Neural cell (in vitro differentiated cells): ENCODE measurements at regions not wholly inside any gene's neighbourhood (a gene's known extent, or its start where the extent isn't known, plus 50 kb on each side); places are given as distances from the start of the nearest gene placed in this dataset.

Source experiments
- H2AFZ ChIP-seq: fragments of 200-600, 300-800 bp; sonication (generic), shearing (Covaris generic); 2 replicates; pipeline ENCODE4 v1.6.0; 2014; ENCODE audit warnings: low read depth, mild to moderate bottlenecking, antibody characterized with exemption, low read length, moderate library complexity
- H3F3A ChIP-seq: fragments of 200-600 bp; shearing (Covaris generic); 2 replicates; pipeline ENCODE4 v1.6.1; 2016; ENCODE audit warnings: mild to moderate bottlenecking, moderate library complexity, mixed read lengths, antibody characterized with exemption, low read length; ENCODE audit not compliant: insufficient read depth, poor library complexity, severe bottlenecking
- H3K27ac ChIP-seq: fragments of 200-600, 300-800 bp; sonication (generic), shearing (Covaris generic); 2 replicates; pipeline ENCODE4 v1.5.1; 2014; ENCODE audit warnings: mild to moderate bottlenecking, low read length, moderate library complexity
- H3K27me3 ChIP-seq: fragments of 300-800, 200-600 bp; sonication (generic), shearing (Covaris generic); 2 replicates; pipeline ENCODE4 v1.6.0; 2014; ENCODE audit warnings: mild to moderate bottlenecking, low read depth, low read length, moderate library complexity; ENCODE audit not compliant: insufficient read depth
- H3K36me3 ChIP-seq: fragments of 300-800, 200-600 bp; sonication (generic), shearing (Covaris generic); 2 replicates; pipeline ENCODE4 v1.5.1; 2014; ENCODE audit warnings: mild to moderate bottlenecking, antibody characterized with exemption, low read length, moderate library complexity; ENCODE audit not compliant: insufficient read depth
- H3K4me2 ChIP-seq: fragments of 300-800, 200-600 bp; sonication (generic), shearing (Covaris generic); 2 replicates; pipeline ENCODE4 v1.6.0; 2014; ENCODE audit warnings: mild to moderate bottlenecking, low read length
- H3K4me3 ChIP-seq: fragments of 300-800, 200-600 bp; sonication (generic), shearing (Covaris generic); 2 replicates; pipeline ENCODE4 v1.5.1; 2014; ENCODE audit warnings: mild to moderate bottlenecking, low read length, moderate library complexity
- H3K79me2 ChIP-seq: fragments of 200-600 bp; shearing (Covaris generic); replicated peaks from 2 replicates; pipeline ENCODE4 v1.6.0; 2014; ENCODE audit warnings: mild to moderate bottlenecking, low read length, moderate library complexity; ENCODE audit not compliant: insufficient read depth
- H3K9ac ChIP-seq: fragments of 300-800, 200-600 bp; sonication (generic), shearing (Covaris generic); 2 replicates; pipeline ENCODE4 v1.6.1; 2016; ENCODE audit warnings: mild to moderate bottlenecking, low read length, mixed read lengths
- H3K9me2 ChIP-seq: fragments of 200-600 bp; shearing (Covaris generic); 2 replicates; pipeline ENCODE4 v1.6.1; 2016; ENCODE audit warnings: mild to moderate bottlenecking, low read length, mixed read lengths; ENCODE audit not compliant: insufficient read depth
- H3K9me3 ChIP-seq: fragments of 200-600, 300-800 bp; sonication (generic), shearing (Covaris generic); 2 replicates; pipeline ENCODE4 v1.6.1; 2016; ENCODE audit warnings: mild to moderate bottlenecking, mixed run types, low read length, moderate library complexity, mixed read lengths
- H4K20me1 ChIP-seq: fragments of 200-600 bp; shearing (Covaris generic); 2 replicates; pipeline ENCODE4 v1.6.1; 2016; ENCODE audit warnings: mild to moderate bottlenecking, mixed run types; ENCODE audit not compliant: insufficient read depth
- CTCF ChIP-seq: fragments of 450-650 bp; IDR thresholded peaks from 2 replicates; pipeline ENCODE4 v1.5.1; 2014; ENCODE audit warnings: antibody characterized with exemption, mild to moderate bottlenecking, moderate library complexity; ENCODE audit not compliant: poor library complexity, severe bottlenecking
- EP300 ChIP-seq: fragments of 450-650 bp; conservative IDR thresholded peaks from 2 replicates; pipeline ENCODE4 v1.6.1; 2014; ENCODE audit warnings: antibody characterized with exemption, mild to moderate bottlenecking, moderate library complexity; ENCODE audit not compliant: poor library complexity, severe bottlenecking
- EZH2 ChIP-seq: fragments of 200-600, 300-800 bp; shearing (Covaris generic), sonication (generic); IDR thresholded peaks from 2 replicates; pipeline ENCODE4 v1.6.1; 2014; ENCODE audit warnings: antibody characterized with exemption, low read length, borderline replicate concordance, mild to moderate bottlenecking; ENCODE audit not compliant: insufficient read depth, poor library complexity, severe bottlenecking
- MXI1 ChIP-seq: fragments of 450-650 bp; conservative IDR thresholded peaks from 2 replicates; pipeline ENCODE4 v1.6.1; 2014; ENCODE audit warnings: antibody characterized with exemption, mild to moderate bottlenecking; ENCODE audit not compliant: poor library complexity, severe bottlenecking
- POLR2AphosphoS5 ChIP-seq: IDR thresholded peaks from 2 replicates; pipeline ENCODE4 v1.6.1; 2012
- RAD21 ChIP-seq: fragments of 450-650 bp; conservative IDR thresholded peaks from 2 replicates; pipeline ENCODE4 v1.6.1; 2014; ENCODE audit warnings: antibody characterized with exemption, mild to moderate bottlenecking, moderate library complexity
- REST ChIP-seq: IDR thresholded peaks from 2 replicates; pipeline ENCODE4 v1.6.1; 2012; ENCODE audit warnings: borderline replicate concordance
- SMC3 ChIP-seq: fragments of 450-650 bp; conservative IDR thresholded peaks from 2 replicates; pipeline ENCODE4 v1.6.1; 2014; ENCODE audit warnings: antibody characterized with exemption, mild to moderate bottlenecking, moderate library complexity; ENCODE audit not compliant: poor library complexity
- TAF1 ChIP-seq: IDR thresholded peaks from 2 replicates; pipeline ENCODE4 v1.6.1; 2012; ENCODE audit warnings: low read depth

- Histone ChIP-seq H3K4me2 (no peak overlapping the region), H3F3A (no peaks in the 10 kb centered on the region), H3K9ac (no peak overlapping the region)
These were observed 165.0 kb upstream of the KCTD3 start for GRCh38 chr1:215402147-215402546.

GRCh38 chr1:215405211-215405610 lies 161.9 kb upstream of the KCTD3 start:
- H3K27me3 ChIP-seq = no peaks in the 10 kb centered on the region
- H3K4me3 ChIP-seq = no peak overlapping the region
- no peaks in the 10 kb centered on the region for H3F3A ChIP-seq
- no peaks in the 10 kb centered on the region for H3K36me3 ChIP-seq
- H3K9me3 ChIP-seq = no peaks in the 10 kb centered on the region
- no peak overlapping the region for H3K4me2 ChIP-seq
- no peak overlapping the region for H3K27ac ChIP-seq
- H3K9ac ChIP-seq = no peak overlapping the region
- TF ChIP-seq MXI1 = no peak
- TF ChIP-seq TAF1 = no peak
- no peak for TF ChIP-seq POLR2AphosphoS5
- H4K20me1 ChIP-seq = no peaks in the 10 kb centered on the region
- no peaks in the 10 kb centered on the region for H3K79me2 ChIP-seq
- H2AFZ ChIP-seq = no peak overlapping the region
- H3K9me2 ChIP-seq = no peaks in the 10 kb centered on the region

More at GRCh38 chr1:215402147-215402546, 165.0 kb upstream of the KCTD3 start:
- H3K27ac ChIP-seq = no peak overlapping the region
- no peak overlapping the region for H3K4me3 ChIP-seq
- no peak overlapping the region for H2AFZ ChIP-seq
- H3K36me3 ChIP-seq = no peaks in the 10 kb centered on the region
- no peaks in the 10 kb centered on the region for H3K9me3 ChIP-seq
- no peaks in the 10 kb centered on the region for H4K20me1 ChIP-seq
- TF ChIP-seq CTCF (no peak), POLR2AphosphoS5 (no peak), RAD21 (no peak), EZH2 (no peak), SMC3 (no peak), TAF1 (no peak)
- no peaks in the 10 kb centered on the region for H3K79me2 ChIP-seq
- H3K27me3 ChIP-seq = no peaks in the 10 kb centered on the region
- no peaks in the 10 kb centered on the region for H3K9me2 ChIP-seq

GRCh38 chr1:215406927-215407326 lies 160.2 kb upstream of the KCTD3 start:
- Histone ChIP-seq H3K36me3 (no peaks in the 10 kb centered on the region), H3K79me2 (no peaks in the 10 kb centered on the region), H3K4me2 (no peak overlapping the region), H3K27ac (no peak overlapping the region), H3K9me2 (no peaks in the 10 kb centered on the region), H3K4me3 (no peak overlapping the region), H3K9me3 (no peaks in the 10 kb centered on the region), H3F3A (no peaks in the 10 kb centered on the region), H3K27me3 (no peaks in the 10 kb centered on the region), H2AFZ (no peak overlapping the region), H4K20me1 (no peaks in the 10 kb centered on the region), H3K9ac (no peak overlapping the region)
- TF ChIP-seq MXI1 (no peak), POLR2AphosphoS5 (no peak), CTCF (no peak), SMC3 (no peak), REST (no peak), EP300 (no peak), RAD21 (no peak), EZH2 (no peak), TAF1 (no peak)
